HEK293 (cell line): ENCODE measurements at regions not wholly inside any gene's neighbourhood (a gene's known extent, or its start where the extent isn't known, plus 50 kb on each side); places are given as distances from the start of the nearest gene placed in this dataset.

Source experiments
- CTCF ChIA-PET: fragments of 350-600 bp; formaldehyde crosslinking; extraction: SDS; loops from one replicate; lab custom pipeline; 2021; ENCODE audit warnings: antibody characterized with exemption; lab: Yijun Ruan, JAX
- POLR2A ChIA-PET: fragments of 300-600 bp; formaldehyde crosslinking; extraction: SDS; loops from one replicate; lab custom pipeline; 2020; ENCODE audit warnings: antibody characterized with exemption, inconsistent platforms; lab: Yijun Ruan, JAX
- H3K27ac ChIP-seq: fragments of 200-500 bp; sonication (Bioruptor generic); 2 replicates; pipeline ENCODE4 v1.5.1; 2014; ENCODE audit warnings: low read depth, low read length, control low read depth, inconsistent platforms; ENCODE audit errors: extremely low read depth
- H3K36me3 ChIP-seq, 2 experiments: fragments of 200-500 bp in 1 of 2; sonication (Bioruptor generic) in 1 of 2; 1 replicate in 1 of 2; 2 replicates in 1 of 2; pipeline ENCODE4 v1.5.1; 2014 to 2017; ENCODE audit warnings: inconsistent platforms in 2 of 2, low read length in 2 of 2; ENCODE audit not compliant: control insufficient read depth in 2 of 2, insufficient read depth in 1 of 2
- H3K4me1 ChIP-seq: fragments of 200-500 bp; sonication (Bioruptor generic); 2 replicates; pipeline ENCODE4 v1.5.1; 2014; ENCODE audit warnings: mild to moderate bottlenecking, low read length, inconsistent platforms; ENCODE audit not compliant: control insufficient read depth, insufficient read depth
- H3K4me3 ChIP-seq: 2 replicates; pipeline ENCODE4 v1.5.1; 2011; ENCODE audit warnings: low read depth, mild to moderate bottlenecking, control low read depth, low read length, moderate library complexity
- H3K9me3 ChIP-seq: fragments of 200-500 bp; sonication (Bioruptor generic); 2 replicates; pipeline ENCODE4 v1.5.1; 2014; ENCODE audit warnings: low read depth, low read length, inconsistent platforms; ENCODE audit not compliant: control insufficient read depth, insufficient read depth
- KLF8 ChIP-seq: fragments of 450-650 bp; formaldehyde crosslinking; IDR thresholded peaks from 2 replicates; pipeline ENCODE4 v1.5.1; 2016; ENCODE audit warnings: missing biosample characterization, missing genetic modification characterization
- ZBTB17 ChIP-seq: fragments of 450-650 bp; formaldehyde crosslinking; IDR thresholded peaks from 2 replicates; pipeline ENCODE4 v1.5.1; 2016; ENCODE audit warnings: missing biosample characterization, missing genetic modification characterization
- TF ChIP-seq, protein P1 (sequence below): fragments of 450-650 bp; formaldehyde crosslinking; IDR thresholded peaks from 2 replicates; pipeline ENCODE4; 2016; ENCODE audit warnings: missing biosample characterization, missing genetic modification characterization
- TF ChIP-seq, protein P2 (sequence below): fragments of 450-650 bp; formaldehyde crosslinking; IDR thresholded peaks from 2 replicates; pipeline ENCODE4 v1.5.1; 2016; ENCODE audit warnings: missing biosample characterization, missing genetic modification characterization
- TF ChIP-seq, protein P3 (sequence below): fragments of 450-650 bp; formaldehyde crosslinking; IDR thresholded peaks from 2 replicates; pipeline ENCODE4 v1.5.1; 2016; ENCODE audit warnings: missing biosample characterization, missing genetic modification characterization

DNA sequence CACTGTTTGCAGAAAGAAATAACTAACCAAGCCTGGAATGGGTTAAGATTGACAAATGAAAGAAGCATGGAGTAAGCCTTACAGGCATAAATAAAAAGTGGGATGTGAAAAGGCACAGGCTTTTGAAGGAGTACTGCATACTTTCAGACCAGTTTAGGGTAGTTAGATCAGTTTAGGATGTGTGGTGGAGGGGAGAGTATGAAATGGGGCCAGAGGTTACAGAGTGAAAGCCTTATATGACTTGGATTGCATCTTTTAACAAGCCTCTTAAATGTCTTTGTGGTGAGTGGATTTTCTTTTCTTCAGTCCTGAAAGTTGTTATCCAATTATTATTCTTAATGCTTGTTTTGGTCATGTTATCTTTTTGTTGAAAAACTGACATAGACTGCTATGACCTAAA is 52.2 kb upstream of the TRHDE start:
- POLR2A ChIA-PET, result no interaction called here
- no peaks in the 10 kb centered on the region for H3K4me1 ChIP-seq
- TF ChIP-seq, protein P1, sequence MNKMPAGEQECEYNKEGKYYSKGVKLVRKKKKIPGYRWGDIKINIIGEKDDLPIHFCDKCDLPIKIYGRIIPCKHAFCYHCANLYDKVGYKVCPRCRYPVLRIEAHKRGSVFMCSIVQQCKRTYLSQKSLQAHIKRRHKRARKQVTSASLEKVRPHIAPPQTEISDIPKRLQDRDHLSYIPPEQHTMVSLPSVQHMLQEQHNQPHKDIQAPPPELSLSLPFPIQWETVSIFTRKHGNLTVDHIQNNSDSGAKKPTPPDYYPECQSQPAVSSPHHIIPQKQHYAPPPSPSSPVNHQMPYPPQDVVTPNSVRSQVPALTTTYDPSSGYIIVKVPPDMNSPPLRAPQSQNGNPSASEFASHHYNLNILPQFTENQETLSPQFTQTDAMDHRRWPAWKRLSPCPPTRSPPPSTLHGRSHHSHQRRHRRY, result no peak
- TF ChIP-seq, protein P2, sequence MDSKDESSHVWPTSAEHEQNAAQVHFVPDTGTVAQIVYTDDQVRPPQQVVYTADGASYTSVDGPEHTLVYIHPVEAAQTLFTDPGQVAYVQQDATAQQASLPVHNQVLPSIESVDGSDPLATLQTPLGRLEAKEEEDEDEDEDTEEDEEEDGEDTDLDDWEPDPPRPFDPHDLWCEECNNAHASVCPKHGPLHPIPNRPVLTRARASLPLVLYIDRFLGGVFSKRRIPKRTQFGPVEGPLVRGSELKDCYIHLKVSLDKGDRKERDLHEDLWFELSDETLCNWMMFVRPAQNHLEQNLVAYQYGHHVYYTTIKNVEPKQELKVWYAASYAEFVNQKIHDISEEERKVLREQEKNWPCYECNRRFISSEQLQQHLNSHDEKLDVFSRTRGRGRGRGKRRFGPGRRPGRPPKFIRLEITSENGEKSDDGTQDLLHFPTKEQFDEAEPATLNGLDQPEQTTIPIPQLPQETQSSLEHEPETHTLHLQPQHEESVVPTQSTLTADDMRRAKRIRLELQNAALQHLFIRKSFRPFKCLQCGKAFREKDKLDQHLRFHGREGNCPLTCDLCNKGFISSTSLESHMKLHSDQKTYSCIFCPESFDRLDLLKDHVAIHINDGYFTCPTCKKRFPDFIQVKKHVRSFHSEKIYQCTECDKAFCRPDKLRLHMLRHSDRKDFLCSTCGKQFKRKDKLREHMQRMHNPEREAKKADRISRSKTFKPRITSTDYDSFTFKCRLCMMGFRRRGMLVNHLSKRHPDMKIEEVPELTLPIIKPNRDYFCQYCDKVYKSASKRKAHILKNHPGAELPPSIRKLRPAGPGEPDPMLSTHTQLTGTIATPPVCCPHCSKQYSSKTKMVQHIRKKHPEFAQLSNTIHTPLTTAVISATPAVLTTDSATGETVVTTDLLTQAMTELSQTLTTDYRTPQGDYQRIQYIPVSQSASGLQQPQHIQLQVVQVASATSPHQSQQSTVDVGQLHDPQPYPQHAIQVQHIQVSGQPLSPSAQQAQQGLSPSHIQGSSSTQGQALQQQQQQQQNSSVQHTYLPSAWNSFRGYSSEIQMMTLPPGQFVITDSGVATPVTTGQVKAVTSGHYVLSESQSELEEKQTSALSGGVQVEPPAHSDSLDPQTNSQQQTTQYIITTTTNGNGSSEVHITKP, result no peak
- TF ChIP-seq ZBTB17 (tag by site-specific recombination) (no peak), KLF8 (tag by site-specific recombination) (no peak)
- TF ChIP-seq, protein P3, sequence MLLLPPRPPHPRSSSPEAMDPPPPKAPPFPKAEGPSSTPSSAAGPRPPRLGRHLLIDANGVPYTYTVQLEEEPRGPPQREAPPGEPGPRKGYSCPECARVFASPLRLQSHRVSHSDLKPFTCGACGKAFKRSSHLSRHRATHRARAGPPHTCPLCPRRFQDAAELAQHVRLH (tag by site-specific recombination), result no peak
- no peak overlapping the region for H3K27ac ChIP-seq
- H3K9me3 ChIP-seq, result no peaks in the 10 kb centered on the region
- H3K36me3 ChIP-seq, result no peaks in the 10 kb centered on the region
- no peak overlapping the region for H3K4me3 ChIP-seq
- CTCF ChIA-PET, result interaction anchor here (0.6 kb wide), 1 partner anchor 197 kb away, joined by 3 read pairs; no protein-coding TSS in a partner anchor
